PFSK-1 (cell line): ENCODE measurements at regions not wholly inside any gene's neighbourhood (a gene's known extent, or its start where the extent isn't known, plus 50 kb on each side); places are given as distances from the start of the nearest gene placed in this dataset.

Experiments
- FOXP2 ChIP-seq: optimal IDR thresholded peaks from 2 replicates; pipeline ENCODE3; 2011; ENCODE audit warnings: borderline replicate concordance, control low read depth, inconsistent platforms; ENCODE audit not compliant: insufficient read depth; ENCODE audit errors: extremely low read length, extremely low read depth
- POLR2AphosphoS5 ChIP-seq: IDR thresholded peaks from 2 replicates; pipeline ENCODE4 v1.6.1; 2012; ENCODE audit warnings: low read depth, mild to moderate bottlenecking, control low read depth, low read length, moderate library complexity
- SIN3A ChIP-seq: IDR thresholded peaks from 2 replicates; pipeline ENCODE4 v1.6.1; 2012; ENCODE audit warnings: mild to moderate bottlenecking, low read length, moderate library complexity, borderline replicate concordance; ENCODE audit not compliant: insufficient read depth
- TAF1 ChIP-seq: IDR thresholded peaks from 2 replicates; pipeline ENCODE4 v1.6.1; 2012; ENCODE audit warnings: low read length, control low read depth, borderline replicate concordance; ENCODE audit not compliant: insufficient read depth
- TF ChIP-seq, protein P1 (sequence below), 2 experiments: IDR thresholded peaks; 2 replicates each; pipeline versions ENCODE4 v1.6.1 to v1.8.0; 2011 to 2012; ENCODE audit warnings: low read depth in 2 of 2, low read length in 2 of 2, control low read depth in 1 of 2, inconsistent platforms in 1 of 2, mild to moderate bottlenecking in 1 of 2, moderate library complexity in 1 of 2; ENCODE audit not compliant: insufficient read depth in 1 of 2

DNA sequence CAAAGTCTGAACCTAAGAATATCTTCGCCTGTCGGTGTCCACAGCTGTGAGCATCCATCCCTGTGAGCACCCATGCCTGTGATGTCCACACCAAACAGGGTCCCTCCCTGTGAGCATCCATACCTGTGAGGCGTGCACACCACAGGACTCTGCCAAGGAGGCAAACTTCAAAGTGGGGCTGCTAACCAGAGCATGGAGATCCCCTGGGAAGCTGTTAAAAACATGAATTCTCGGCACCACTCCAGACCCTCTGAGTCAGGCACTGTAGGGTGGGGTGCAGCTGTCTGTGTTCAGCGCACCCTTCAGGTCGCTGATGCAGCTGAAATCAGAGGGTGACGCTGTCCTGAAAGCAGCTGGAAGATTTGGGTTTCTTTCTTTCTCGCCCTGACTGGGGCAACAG, 85.4 kb upstream of the NXT1 start:
- TF ChIP-seq POLR2AphosphoS5 (no peak), TAF1 (no peak), FOXP2 (no peak), SIN3A (no peak)
- TF ChIP-seq, protein P1, sequence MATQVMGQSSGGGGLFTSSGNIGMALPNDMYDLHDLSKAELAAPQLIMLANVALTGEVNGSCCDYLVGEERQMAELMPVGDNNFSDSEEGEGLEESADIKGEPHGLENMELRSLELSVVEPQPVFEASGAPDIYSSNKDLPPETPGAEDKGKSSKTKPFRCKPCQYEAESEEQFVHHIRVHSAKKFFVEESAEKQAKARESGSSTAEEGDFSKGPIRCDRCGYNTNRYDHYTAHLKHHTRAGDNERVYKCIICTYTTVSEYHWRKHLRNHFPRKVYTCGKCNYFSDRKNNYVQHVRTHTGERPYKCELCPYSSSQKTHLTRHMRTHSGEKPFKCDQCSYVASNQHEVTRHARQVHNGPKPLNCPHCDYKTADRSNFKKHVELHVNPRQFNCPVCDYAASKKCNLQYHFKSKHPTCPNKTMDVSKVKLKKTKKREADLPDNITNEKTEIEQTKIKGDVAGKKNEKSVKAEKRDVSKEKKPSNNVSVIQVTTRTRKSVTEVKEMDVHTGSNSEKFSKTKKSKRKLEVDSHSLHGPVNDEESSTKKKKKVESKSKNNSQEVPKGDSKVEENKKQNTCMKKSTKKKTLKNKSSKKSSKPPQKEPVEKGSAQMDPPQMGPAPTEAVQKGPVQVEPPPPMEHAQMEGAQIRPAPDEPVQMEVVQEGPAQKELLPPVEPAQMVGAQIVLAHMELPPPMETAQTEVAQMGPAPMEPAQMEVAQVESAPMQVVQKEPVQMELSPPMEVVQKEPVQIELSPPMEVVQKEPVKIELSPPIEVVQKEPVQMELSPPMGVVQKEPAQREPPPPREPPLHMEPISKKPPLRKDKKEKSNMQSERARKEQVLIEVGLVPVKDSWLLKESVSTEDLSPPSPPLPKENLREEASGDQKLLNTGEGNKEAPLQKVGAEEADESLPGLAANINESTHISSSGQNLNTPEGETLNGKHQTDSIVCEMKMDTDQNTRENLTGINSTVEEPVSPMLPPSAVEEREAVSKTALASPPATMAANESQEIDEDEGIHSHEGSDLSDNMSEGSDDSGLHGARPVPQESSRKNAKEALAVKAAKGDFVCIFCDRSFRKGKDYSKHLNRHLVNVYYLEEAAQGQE (IDR thresholded peaks at IDR 0.05; ENCODE audit: insufficient read depth in 1 of 2, low read depth in 2 of 2, low read length in 2 of 2), result no peak
